Transverse colon (tissue), 4 donors: ENCODE measurements at regions not wholly inside any gene's neighbourhood (a gene's known extent, or its start where the extent isn't known, plus 50 kb on each side); places are given as distances from the start of the nearest gene placed in this dataset.

Experiments used
- DNase-seq: peaks from one replicate; pipeline ENCODE4 v3.0.0-alpha.2; 2019
- H3K27ac ChIP-seq, 4 donors: fragments of 200-600 bp; sonication (generic); 2 replicates each; pipeline ENCODE4 v1.5.1; 2016 to 2018; ENCODE audit warnings: inconsistent platforms in 4 of 4
- H3K27me3 ChIP-seq: fragments of 200-600 bp; sonication (generic); 2 replicates; pipeline ENCODE4 v1.5.1; 2017; ENCODE audit warnings: inconsistent platforms
- H3K36me3 ChIP-seq, 4 donors: fragments of 200-600 bp; sonication (generic); 2 replicates each; pipeline ENCODE4 v1.5.1; 2017 to 2019; ENCODE audit warnings: inconsistent platforms in 4 of 4
- H3K4me1 ChIP-seq, 4 donors: fragments of 200-600 bp; sonication (generic); 2 replicates each; pipeline ENCODE4 v1.5.1; 2017 to 2020; ENCODE audit warnings: inconsistent platforms in 4 of 4
- H3K4me3 ChIP-seq, 4 donors: fragments of 200-600 bp; sonication (generic); 1 replicate in 1 of 4; 2 replicates in 3 of 4; pipeline versions ENCODE4 v1.5.1 to v1.6.1; 2017 to 2019; ENCODE audit warnings: inconsistent platforms in 4 of 4
- H3K9me3 ChIP-seq, 2 donors: fragments of 200-600 bp; sonication (generic); 2 replicates each; pipeline ENCODE4 v1.5.1; 2017 to 2019; ENCODE audit warnings: inconsistent platforms in 2 of 2
- CTCF ChIP-seq, 5 experiments: fragments of 200-600 bp in 3 of 5; fragments of 450-650 bp in 2 of 5; sonication (generic) in 3 of 5; IDR thresholded peaks; 1 replicate in 2 of 5; 2 replicates in 3 of 5; pipeline ENCODE4 v1.5.1; 2016 to 2017; ENCODE audit warnings: antibody characterized with exemption in 5 of 5, inconsistent platforms in 3 of 5, mild to moderate bottlenecking in 2 of 5, moderate library complexity in 1 of 5
- EP300 ChIP-seq: sonication (generic); formaldehyde crosslinking; IDR thresholded peaks from one replicate; pipeline ENCODE4 v1.6.1; 2017; ENCODE audit warnings: antibody characterized with exemption, low read depth
- POLR2A ChIP-seq: fragments of 450-650 bp; IDR thresholded peaks from one replicate; pipeline ENCODE4 v1.6.1; 2016; ENCODE audit warnings: antibody characterized with exemption, mild to moderate bottlenecking, moderate library complexity
- POLR2AphosphoS5 ChIP-seq, 3 donors: sonication (generic); formaldehyde crosslinking; IDR thresholded peaks; one replicate each; pipeline ENCODE4 v1.6.1; 2016; ENCODE audit warnings: antibody characterized with exemption in 3 of 3
- WGBS, 2 donors: methylation state at CpG; one replicate each; pipeline ENCODE4 v1.1.5; 2018; ENCODE audit warnings: low coverage in 1 of 2; 5-methylcytosine and 5-hydroxymethylcytosine counted together
- in situ Hi-C, 4 donors: fragments of 200-750 bp; cut with MboI; loops; one replicate each; pipeline versions ENCODE4 v1.15.0 to v1.15.1; 2017; ENCODE audit warnings: low sequenced_read_pairs in 3 of 4, low pct_ligation_motif_present in 1 of 4, low pct_unique_long_range_greater_than_20kb in 1 of 4
- intact Hi-C: fragments of 100-400 bp; cut with DNase I; formaldehyde crosslinking; loops from one replicate; pipeline ENCODE4 v1.15.1; 2023; ENCODE audit warnings: low total_unique reads

GRCh38 chr7:128167791-128168666, 73.0 kb upstream of the LEP start:
- in situ Hi-C loops = no loop called here
- DNase-seq = no peak
- intact Hi-C loops = no loop called here
- TF ChIP-seq CTCF (IDR thresholded peaks at IDR 0.05) (no peak), POLR2AphosphoS5 (IDR thresholded peaks at IDR 0.05) (no peak), POLR2A (no peak), EP300 (no peak)
- Histone ChIP-seq H3K36me3 (no peaks in the 10 kb centered on the region), H3K4me1 (peaks cover 0 to 24% (median 19%) of the 10 kb centered on the region in 4 donors), H3K4me3 (peak overlapping the region in 3 of 4 donors; percentile 20 to 52 (median 32)), H3K27me3 (peaks cover 82% of the 10 kb centered on the region), H3K27ac (no peak overlapping the region), H3K9me3 (no peaks in the 10 kb centered on the region)
- WGBS, 2 donors = 0 to 19% methylated on average over 1 to 54 of the region's 59 CpGs

- TF ChIP-seq POLR2AphosphoS5 (IDR thresholded peaks at IDR 0.05) (no peak), POLR2A (no peak), EP300 (no peak), CTCF (IDR thresholded peaks at IDR 0.05) (no peak)
- intact Hi-C loops = no loop called here
- H3K27me3 ChIP-seq = peaks cover 75% of the 10 kb centered on the region
- H3K9me3 ChIP-seq = no peaks in the 10 kb centered on the region
- H3K4me1 ChIP-seq = peaks cover 0 to 24% (median 19%) of the 10 kb centered on the region in 4 donors
- DNase-seq = peak; percentile 15
- no peaks in the 10 kb centered on the region for H3K36me3 ChIP-seq
- WGBS, 2 donors = 7 to 13% methylated on average over 5 to 16 of the region's 16 CpGs
- in situ Hi-C loops = no loop called here
- no peak overlapping the region for H3K4me3 ChIP-seq
- H3K27ac ChIP-seq = no peak overlapping the region
Observed at GRCh38 chr7:128168667-128169210, 72.3 kb upstream of the LEP start.

GRCh38 chr7:128170461-128170860, 70.6 kb upstream of the LEP start:
- 71% methylated on average over 1 of the region's 1 CpG; no CpG with 5 or more reads in 1 of the 2 donors for WGBS, 2 donors
- no peak overlapping the region for H3K27ac ChIP-seq
- in situ Hi-C loops = no loop called here
- no peaks in the 10 kb centered on the region for H3K9me3 ChIP-seq
- no peak for DNase-seq
- TF ChIP-seq POLR2AphosphoS5 (IDR thresholded peaks at IDR 0.05) (no peak), POLR2A (no peak), CTCF (IDR thresholded peaks at IDR 0.05) (no peak), EP300 (no peak)
- H3K4me3 ChIP-seq = no peak overlapping the region
- H3K4me1 ChIP-seq = peaks cover 0 to 24% (median 19%) of the 10 kb centered on the region in 4 donors
- intact Hi-C loops = no loop called here
- peaks cover 57% of the 10 kb centered on the region for H3K27me3 ChIP-seq
- no peaks in the 10 kb centered on the region for H3K36me3 ChIP-seq

- TF ChIP-seq CTCF (IDR thresholded peaks at IDR 0.05) (no peak), POLR2A (no peak), POLR2AphosphoS5 (IDR thresholded peaks at IDR 0.05) (no peak), EP300 (no peak)
- H3K27me3 ChIP-seq = peaks cover 57% of the 10 kb centered on the region
- DNase-seq = no peak
- WGBS, 2 donors = 63% methylated on average over 10 of the region's 10 CpGs; no CpG with 5 or more reads in 1 of the 2 donors
- in situ Hi-C loops = no loop called here
- no peak overlapping the region for H3K4me3 ChIP-seq
- H3K36me3 ChIP-seq = no peaks in the 10 kb centered on the region
- intact Hi-C loops = no loop called here
- no peak overlapping the region for H3K27ac ChIP-seq
- H3K9me3 ChIP-seq = no peaks in the 10 kb centered on the region
- peaks cover 0 to 21% (median 17%) of the 10 kb centered on the region in 4 donors for H3K4me1 ChIP-seq
Observed at GRCh38 chr7:128171342-128171918, 69.6 kb upstream of the LEP start.
